ENCODE measurements at regions not wholly inside any gene's neighbourhood (a gene's known extent, or its start where the extent isn't known, plus 50 kb on each side); places are given as distances from the start of the nearest gene placed in this dataset.

DNA sequence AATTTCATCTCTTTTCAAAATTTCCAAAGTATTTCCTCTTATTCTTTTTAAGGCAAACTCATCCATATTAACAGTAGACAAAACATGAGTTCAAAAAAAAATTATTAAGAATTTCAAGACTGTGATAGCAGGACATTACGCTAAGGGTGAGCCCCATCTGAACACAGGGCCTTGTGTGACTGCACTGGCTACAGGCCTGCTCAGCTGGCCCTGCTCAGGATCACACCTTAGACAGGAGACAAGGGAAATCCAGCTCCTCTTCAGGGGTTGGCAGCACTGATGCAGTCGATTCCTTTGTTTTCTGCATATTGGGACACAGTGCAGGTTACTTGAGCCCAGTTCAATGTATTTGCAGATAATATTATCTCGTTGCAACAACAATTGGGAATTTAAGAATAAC, 444.7 kb downstream of the PLK2 start (continued):
- TF ChIP-seq TAF1 (conservative IDR thresholded peaks at IDR 0.05) (no peak), RAD21 (IDR thresholded peaks at IDR 0.05) (no peak), YY1 (IDR thresholded peaks at IDR 0.05) (no peak), FOXA2 (IDR thresholded peaks at IDR 0.05) (no peak), EGR1 (IDR thresholded peaks at IDR 0.05; ENCODE audit: low read depth in 2 of 2) (no peak), HNF4A (conservative IDR thresholded peaks at IDR 0.05) (no peak), NR2F2 (IDR thresholded peaks at IDR 0.05) (no peak), ZBTB33 (IDR thresholded peaks at IDR 0.05) (no peak)
- TF ChIP-seq, protein P1, sequence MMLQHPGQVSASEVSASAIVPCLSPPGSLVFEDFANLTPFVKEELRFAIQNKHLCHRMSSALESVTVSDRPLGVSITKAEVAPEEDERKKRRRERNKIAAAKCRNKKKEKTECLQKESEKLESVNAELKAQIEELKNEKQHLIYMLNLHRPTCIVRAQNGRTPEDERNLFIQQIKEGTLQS (IDR thresholded peaks at IDR 0.05), result no peak

GRCh38 chr5:58013542-58014258, 446.2 kb downstream of the PLK2 start:
- H3K4me1 ChIP-seq (ENCODE audit: control insufficient read depth in 4 of 4, insufficient read depth in 4 of 4, low read length in 3 of 4), result no peaks in the 10 kb centered on the region
- no peak overlapping the region for H3K9ac ChIP-seq (ENCODE audit: low read depth in 1 of 2, low read length in 2 of 2)
- DNase-seq (ENCODE audit: low spot score), result no peak
- 70% methylated on average over 9 of the region's 9 CpGs for WGBS
- H3K27ac ChIP-seq (ENCODE audit: low read depth in 1 of 2, low read length in 2 of 2), result no peak overlapping the region
- TF ChIP-seq, protein P1 (IDR thresholded peaks at IDR 0.05), result no peak
- TF ChIP-seq NR2F2 (IDR thresholded peaks at IDR 0.05), result no peak
- TF ChIP-seq JUND (IDR thresholded peaks at IDR 0.05), result no peak
- TF ChIP-seq RAD21 (IDR thresholded peaks at IDR 0.05), result no peak
- TF ChIP-seq, protein P2, sequence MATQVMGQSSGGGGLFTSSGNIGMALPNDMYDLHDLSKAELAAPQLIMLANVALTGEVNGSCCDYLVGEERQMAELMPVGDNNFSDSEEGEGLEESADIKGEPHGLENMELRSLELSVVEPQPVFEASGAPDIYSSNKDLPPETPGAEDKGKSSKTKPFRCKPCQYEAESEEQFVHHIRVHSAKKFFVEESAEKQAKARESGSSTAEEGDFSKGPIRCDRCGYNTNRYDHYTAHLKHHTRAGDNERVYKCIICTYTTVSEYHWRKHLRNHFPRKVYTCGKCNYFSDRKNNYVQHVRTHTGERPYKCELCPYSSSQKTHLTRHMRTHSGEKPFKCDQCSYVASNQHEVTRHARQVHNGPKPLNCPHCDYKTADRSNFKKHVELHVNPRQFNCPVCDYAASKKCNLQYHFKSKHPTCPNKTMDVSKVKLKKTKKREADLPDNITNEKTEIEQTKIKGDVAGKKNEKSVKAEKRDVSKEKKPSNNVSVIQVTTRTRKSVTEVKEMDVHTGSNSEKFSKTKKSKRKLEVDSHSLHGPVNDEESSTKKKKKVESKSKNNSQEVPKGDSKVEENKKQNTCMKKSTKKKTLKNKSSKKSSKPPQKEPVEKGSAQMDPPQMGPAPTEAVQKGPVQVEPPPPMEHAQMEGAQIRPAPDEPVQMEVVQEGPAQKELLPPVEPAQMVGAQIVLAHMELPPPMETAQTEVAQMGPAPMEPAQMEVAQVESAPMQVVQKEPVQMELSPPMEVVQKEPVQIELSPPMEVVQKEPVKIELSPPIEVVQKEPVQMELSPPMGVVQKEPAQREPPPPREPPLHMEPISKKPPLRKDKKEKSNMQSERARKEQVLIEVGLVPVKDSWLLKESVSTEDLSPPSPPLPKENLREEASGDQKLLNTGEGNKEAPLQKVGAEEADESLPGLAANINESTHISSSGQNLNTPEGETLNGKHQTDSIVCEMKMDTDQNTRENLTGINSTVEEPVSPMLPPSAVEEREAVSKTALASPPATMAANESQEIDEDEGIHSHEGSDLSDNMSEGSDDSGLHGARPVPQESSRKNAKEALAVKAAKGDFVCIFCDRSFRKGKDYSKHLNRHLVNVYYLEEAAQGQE (IDR thresholded peaks at IDR 0.05), result no peak
- no peak for TF ChIP-seq YY1 (IDR thresholded peaks at IDR 0.05)
- TF ChIP-seq HNF4G (IDR thresholded peaks at IDR 0.05), result no peak
- no peak for TF ChIP-seq FOXA1 (IDR thresholded peaks at IDR 0.05)
- no peak for TF ChIP-seq RXRA (IDR thresholded peaks at IDR 0.05)
- no peak for TF ChIP-seq TAF1 (conservative IDR thresholded peaks at IDR 0.05)
- TF ChIP-seq, protein P3, sequence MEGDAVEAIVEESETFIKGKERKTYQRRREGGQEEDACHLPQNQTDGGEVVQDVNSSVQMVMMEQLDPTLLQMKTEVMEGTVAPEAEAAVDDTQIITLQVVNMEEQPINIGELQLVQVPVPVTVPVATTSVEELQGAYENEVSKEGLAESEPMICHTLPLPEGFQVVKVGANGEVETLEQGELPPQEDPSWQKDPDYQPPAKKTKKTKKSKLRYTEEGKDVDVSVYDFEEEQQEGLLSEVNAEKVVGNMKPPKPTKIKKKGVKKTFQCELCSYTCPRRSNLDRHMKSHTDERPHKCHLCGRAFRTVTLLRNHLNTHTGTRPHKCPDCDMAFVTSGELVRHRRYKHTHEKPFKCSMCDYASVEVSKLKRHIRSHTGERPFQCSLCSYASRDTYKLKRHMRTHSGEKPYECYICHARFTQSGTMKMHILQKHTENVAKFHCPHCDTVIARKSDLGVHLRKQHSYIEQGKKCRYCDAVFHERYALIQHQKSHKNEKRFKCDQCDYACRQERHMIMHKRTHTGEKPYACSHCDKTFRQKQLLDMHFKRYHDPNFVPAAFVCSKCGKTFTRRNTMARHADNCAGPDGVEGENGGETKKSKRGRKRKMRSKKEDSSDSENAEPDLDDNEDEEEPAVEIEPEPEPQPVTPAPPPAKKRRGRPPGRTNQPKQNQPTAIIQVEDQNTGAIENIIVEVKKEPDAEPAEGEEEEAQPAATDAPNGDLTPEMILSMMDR (IDR thresholded peaks at IDR 0.05; ENCODE audit: low read depth, low read length, missing input control), result no peak
- TF ChIP-seq ZBTB33 (IDR thresholded peaks at IDR 0.05), result no peak
- no peak for TF ChIP-seq HNF4A (conservative IDR thresholded peaks at IDR 0.05)
- H3K9me3 ChIP-seq (ENCODE audit: control insufficient read depth in 4 of 4, low read length in 3 of 4), result no peaks in the 10 kb centered on the region
- no peaks in the 10 kb centered on the region for H3K36me3 ChIP-seq (ENCODE audit: control insufficient read depth in 4 of 4, insufficient read depth in 3 of 4, low read depth in 1 of 4, low read length in 3 of 4)
- H3K27me3 ChIP-seq (ENCODE audit: control insufficient read depth in 4 of 4, insufficient read depth in 4 of 4, low read length in 3 of 4), result no peaks in the 10 kb centered on the region
- H3K4me3 ChIP-seq (ENCODE audit: low read depth in 1 of 3, low read length in 3 of 3), result no peak overlapping the region

Data from liver (tissue), 8 donors.